HG02763 (cell line): ENCODE measurements at regions not wholly inside any gene's neighbourhood (a gene's known extent, or its start where the extent isn't known, plus 50 kb on each side); places are given as distances from the start of the nearest gene placed in this dataset.

ENCODE experiments used
- ATAC-seq: cut with Tn5 transposase; IDR thresholded peaks from one replicate; pipeline ENCODE4 v1.9.1; 2021; ENCODE audit warnings: mild to moderate bottlenecking, moderate library complexity; ENCODE audit not compliant: unreplicated experiment

GRCh38 chr14:97458661-97459579 lies 661.7 kb downstream of the VRK1 start:
- no peak for ATAC-seq

DNA sequence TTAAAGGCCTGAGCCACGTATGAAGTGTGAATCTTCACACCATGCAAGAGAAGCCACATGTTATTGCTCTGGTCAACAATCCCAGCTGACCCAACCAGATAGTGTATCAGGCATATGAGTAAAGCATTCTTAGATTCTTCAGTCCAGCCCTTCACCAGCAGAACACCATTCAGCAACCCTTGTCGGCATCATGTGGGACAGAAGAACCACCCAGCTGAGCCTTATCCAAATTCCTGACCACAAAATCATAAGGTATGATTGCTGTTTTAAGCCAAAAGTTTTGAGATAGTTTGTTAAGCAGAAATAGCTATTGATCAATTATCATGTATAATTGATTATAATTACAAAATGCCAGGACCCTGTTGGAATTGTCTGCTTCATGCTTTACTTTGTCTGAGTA lies 664.9 kb downstream of the VRK1 start:
- no peak for ATAC-seq

GRCh38 chr14:97468220-97468619 lies 671.0 kb downstream of the VRK1 start:
- ATAC-seq: no peak

DNA sequence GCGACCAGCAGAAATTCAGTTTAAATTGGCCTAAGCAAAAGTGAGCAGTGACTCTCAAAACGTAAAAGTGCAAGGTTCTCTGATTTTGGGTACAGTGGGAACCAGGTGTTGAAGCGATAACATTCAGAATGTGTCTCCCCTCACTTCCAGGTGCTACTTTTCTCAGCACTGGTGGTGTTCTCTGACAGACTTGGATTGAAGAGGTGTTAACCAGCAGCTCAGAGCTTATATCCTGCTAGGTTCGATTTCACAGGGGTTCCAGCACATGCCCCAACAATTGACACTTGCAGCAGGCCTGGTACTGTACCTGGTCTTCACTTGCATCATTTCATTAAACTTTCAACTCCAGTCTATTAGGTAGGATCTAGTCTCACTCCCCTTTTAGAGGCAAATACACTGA lies 680.2 kb downstream of the VRK1 start:
- no peak for ATAC-seq

- ATAC-seq: no peak
Observed at GRCh38 chr14:97485201-97485600, 688.0 kb downstream of the VRK1 start.

- ATAC-seq: no peak
Observed at GRCh38 chr14:97486601-97487120, 689.5 kb downstream of the VRK1 start.

GRCh38 chr14:97489750-97490149 lies 692.6 kb downstream of the VRK1 start:
- ATAC-seq: no peak

- ATAC-seq: no peak
Observed at GRCh38 chr14:97490521-97491070, 693.4 kb downstream of the VRK1 start.

DNA sequence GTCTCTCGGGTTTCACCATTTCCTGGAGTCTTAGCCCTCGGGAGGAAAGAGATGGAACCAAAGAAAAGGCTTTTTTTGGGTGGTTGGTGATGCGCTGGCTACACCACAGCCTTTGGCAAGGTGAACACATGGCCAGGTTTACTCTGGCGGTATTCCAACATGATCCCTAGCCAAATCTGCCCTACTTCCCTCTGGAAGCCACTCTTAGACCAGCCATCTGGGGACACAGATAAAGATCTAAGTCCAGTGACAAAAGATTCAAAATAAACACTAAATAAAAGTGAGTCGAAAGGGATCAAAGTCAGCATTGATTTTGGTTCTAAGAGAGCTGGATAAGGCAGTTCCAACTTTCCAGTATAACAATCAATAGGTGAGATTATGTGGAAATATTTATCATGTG lies 694.5 kb downstream of the VRK1 start:
- no peak for ATAC-seq

DNA sequence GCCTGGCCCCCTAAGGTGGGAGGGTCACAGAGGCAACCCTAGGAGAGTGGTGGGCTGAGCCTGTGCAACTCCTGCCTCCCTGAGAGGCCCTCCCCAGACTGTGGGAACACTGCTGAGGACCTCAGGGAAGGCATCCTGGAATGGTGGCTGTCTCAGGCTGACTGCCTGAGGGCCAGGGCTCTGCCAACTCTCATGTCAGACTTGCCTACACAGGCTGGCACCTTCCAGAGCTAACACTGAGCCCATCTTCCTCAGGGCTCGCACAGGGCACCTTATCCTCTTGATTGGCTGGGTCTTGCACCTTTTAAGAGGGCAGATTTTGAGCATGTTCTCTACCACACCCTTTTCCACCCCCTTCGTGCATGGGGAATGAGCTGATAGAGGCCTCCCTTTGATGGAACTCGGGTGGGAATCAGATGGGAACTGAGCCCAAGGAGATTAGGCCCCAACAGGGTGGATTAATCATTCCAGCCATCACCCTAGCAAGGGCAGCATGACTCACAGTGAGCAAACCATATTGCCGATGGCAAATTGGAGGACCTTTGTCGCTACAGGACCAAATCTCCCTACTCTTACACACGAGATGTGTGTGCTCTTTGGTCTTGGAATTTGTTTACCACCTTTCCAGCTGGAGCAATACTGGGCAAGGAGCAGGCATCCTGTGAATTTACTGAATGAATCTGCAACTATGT lies 702.8 kb downstream of the VRK1 start:
- no peak for ATAC-seq

- no peak for ATAC-seq
Observed at GRCh38 chr14:97506626-97507025, 709.4 kb downstream of the VRK1 start.

GRCh38 chr14:97513891-97514290 lies 716.7 kb downstream of the VRK1 start:
- no peak for ATAC-seq

DNA sequence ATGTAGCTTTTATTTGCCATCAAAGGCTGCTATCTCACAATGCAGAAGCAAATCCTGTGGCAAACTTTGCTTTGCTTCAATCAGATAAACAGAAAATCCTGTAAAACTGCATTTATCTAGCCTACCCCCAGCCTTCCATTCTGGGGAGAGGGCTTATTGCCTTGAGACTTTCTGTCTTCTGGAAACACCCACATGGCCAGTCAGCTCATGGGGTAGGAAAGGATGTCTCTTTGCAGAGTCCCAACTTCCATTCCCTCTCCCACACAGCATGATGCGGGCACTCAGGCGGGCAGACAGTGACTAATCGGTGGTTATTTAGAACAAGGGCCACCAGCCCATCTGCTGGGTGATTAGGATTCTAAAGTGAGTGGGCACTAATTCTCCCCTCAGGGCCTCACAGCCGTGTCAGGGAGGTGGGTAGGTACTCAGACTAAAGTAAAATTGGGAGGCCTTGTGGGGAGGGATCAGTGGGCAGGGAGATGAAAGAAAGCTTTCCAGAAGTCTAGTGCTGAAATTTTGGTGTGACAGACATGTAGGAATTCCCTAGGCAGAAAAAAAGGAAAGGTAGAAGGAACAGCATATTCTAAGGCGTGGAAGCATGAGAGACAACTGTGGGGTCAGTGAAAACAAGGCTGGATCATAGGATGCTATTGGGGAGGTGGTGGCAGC lies 720.5 kb downstream of the VRK1 start:
- no peak for ATAC-seq

- no peak for ATAC-seq
Observed at GRCh38 chr14:97523936-97524335, 726.8 kb downstream of the VRK1 start.

DNA sequence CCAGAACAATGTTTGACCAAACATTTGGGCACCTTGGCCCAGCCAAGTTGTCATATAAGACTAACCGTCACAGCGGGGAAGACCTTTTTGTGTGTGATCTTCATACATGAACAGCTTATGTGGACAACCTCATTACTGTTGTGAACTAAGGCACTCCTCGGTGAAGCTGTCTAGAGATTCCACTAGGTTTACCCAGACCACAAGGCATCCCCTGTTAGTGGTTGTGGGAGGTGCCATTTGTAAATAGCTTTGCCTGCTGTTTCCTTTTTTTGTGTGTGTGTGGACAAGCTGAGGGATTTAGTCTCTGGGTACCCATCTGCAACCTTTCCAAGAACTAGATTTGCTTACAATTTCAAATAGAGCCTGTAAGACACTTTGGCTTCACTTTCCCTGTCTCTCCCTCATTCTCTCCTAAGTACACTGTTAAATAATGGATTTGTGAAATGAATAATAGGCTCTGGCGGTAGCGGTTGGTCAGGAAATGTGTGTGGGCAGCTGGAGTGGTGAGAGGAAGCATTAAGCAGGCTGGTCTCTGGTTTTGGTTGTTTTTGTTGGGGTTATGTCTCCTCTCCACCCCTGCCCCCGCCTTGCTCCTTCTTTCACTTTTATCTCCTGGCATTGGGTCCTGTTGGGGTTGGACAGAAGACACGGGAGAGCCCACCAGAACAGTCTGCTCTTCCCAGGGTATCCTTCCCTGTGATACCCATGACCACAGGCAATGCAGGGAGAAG lies 727.6 kb downstream of the VRK1 start:
- ATAC-seq: no peak

GRCh38 chr14:97527993-97528392 lies 730.8 kb downstream of the VRK1 start:
- no peak for ATAC-seq

GRCh38 chr14:97532052-97532451 lies 734.9 kb downstream of the VRK1 start:
- no peak for ATAC-seq

DNA sequence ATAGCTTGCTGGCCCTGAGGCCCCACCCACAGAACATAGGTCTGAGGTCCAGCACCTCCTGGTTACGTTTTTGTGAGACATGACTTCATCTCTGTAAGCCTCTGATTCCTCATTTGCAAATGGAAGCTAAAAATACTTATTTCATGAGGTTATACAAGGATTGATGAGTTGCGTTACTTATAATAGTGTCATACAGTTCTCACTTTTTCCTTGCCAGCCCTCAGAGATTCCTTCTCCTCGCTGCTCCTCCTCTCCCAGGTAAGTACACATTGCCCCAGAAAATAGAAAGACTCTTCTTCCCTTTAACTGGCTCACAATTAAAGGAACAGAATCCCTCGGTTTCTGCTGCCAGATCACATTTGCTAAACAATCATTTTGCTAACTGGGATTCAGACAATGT lies 739.2 kb downstream of the VRK1 start:
- ATAC-seq: no peak

DNA sequence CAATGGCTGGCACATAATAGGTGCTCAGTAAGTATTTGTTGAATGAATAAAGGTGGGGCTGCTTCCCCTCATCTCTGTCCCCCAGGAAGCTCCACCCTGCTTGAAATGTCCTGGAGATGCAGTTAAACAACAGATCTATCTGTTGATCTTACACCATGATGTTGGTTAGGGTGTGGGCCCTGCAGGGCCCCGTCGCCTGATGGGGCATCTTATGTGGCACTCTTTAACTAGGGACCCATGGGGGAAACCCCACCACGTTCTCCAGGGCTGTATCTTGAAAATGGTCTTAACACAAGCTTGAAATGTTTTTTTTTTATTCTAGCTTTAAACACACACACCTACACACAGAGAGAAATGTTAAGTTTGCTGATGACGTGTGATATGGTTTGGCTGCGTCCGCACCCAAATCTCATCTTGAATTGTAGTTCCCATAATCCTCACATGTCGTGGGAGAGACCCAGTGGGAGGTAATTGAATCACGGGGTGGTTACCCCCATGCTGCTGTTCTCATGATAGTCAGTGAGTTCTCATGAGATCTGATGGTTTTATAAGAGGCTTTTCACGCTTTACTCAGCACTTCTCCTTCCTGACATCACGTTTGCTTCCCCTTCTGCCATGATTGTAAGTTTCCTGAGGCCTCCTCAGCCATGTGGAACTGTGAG lies 741.7 kb downstream of the VRK1 start:
- ATAC-seq: no peak

DNA sequence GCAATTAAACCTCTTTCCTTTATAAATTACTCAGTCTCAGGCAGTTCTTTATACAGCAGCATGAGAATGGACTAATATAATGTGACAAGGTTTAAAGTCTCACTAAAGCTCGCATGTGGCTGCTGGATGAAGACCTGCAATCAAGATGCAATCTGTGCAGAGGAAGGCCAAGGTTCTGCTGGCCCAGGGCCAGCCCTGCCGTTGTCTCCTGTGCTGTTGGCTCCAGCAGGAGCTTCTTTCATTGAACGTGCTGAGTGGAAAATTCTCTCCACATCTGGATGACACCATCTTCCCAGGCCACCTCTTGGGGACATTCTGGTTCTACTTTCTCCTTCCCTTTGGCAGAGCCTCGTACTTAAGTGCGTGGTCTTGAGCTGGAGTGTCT lies 742.2 kb downstream of the VRK1 start:
- ATAC-seq: no peak
